Mesenchymal stem cell (in vitro differentiated cells and primary cell): ENCODE measurements at regions not wholly inside any gene's neighbourhood (a gene's known extent, or its start where the extent isn't known, plus 50 kb on each side); places are given as distances from the start of the nearest gene placed in this dataset.
A peak's percentile ranks its signal among the peaks of the same experiment; 100 is the strongest.

Experiments
- DNase-seq: peaks from one replicate; pipeline ENCODE4 v3.0.0-alpha.2; 2013
- H2AFZ ChIP-seq: one replicate; pipeline ENCODE4 v1.6.1; 2013; ENCODE audit warnings: low read depth, mild to moderate bottlenecking, control low read depth, inconsistent platforms, low read length, moderate library complexity
- H2AK5ac ChIP-seq: 2 replicates; pipeline ENCODE4 v1.6.1; 2013; ENCODE audit warnings: low read length, moderate library complexity, mild to moderate bottlenecking, inconsistent platforms; ENCODE audit not compliant: severe bottlenecking
- H2BK120ac ChIP-seq: one replicate; pipeline ENCODE4 v1.6.1; 2013; ENCODE audit warnings: low read depth, mild to moderate bottlenecking, inconsistent platforms, low read length, moderate library complexity
- H2BK12ac ChIP-seq, 2 experiments: one replicate each; pipeline ENCODE4 v1.6.1; 2013; ENCODE audit warnings: inconsistent platforms in 2 of 2, low read length in 2 of 2, mild to moderate bottlenecking in 2 of 2, moderate library complexity in 2 of 2, control low read depth in 1 of 2
- H2BK15ac ChIP-seq: one replicate; pipeline ENCODE4 v1.6.1; 2013; ENCODE audit warnings: mild to moderate bottlenecking, low read depth, inconsistent platforms; ENCODE audit not compliant: poor library complexity, severe bottlenecking
- H2BK5ac ChIP-seq: 2 replicates; pipeline ENCODE4 v1.6.1; 2013; ENCODE audit warnings: low read depth, mild to moderate bottlenecking, low read length, control low read depth, inconsistent platforms; ENCODE audit not compliant: poor library complexity, severe bottlenecking
- H3K14ac ChIP-seq, 2 experiments: one replicate each; pipeline ENCODE4 v1.6.1; 2013; ENCODE audit warnings: inconsistent platforms in 2 of 2, low read length in 2 of 2, control low read depth in 1 of 2, mild to moderate bottlenecking in 1 of 2, moderate library complexity in 1 of 2
- H3K18ac ChIP-seq, 2 experiments: one replicate each; pipeline ENCODE4 v1.6.1; 2013; ENCODE audit warnings: inconsistent platforms in 2 of 2, low read length in 2 of 2, control low read depth in 1 of 2, low read depth in 1 of 2, mild to moderate bottlenecking in 1 of 2
- H3K23ac ChIP-seq, 2 experiments: one replicate each; pipeline ENCODE4 v1.6.1; 2013; ENCODE audit warnings: inconsistent platforms in 2 of 2, low read length in 2 of 2, mild to moderate bottlenecking in 2 of 2, moderate library complexity in 2 of 2, control low read depth in 1 of 2
- H3K27ac ChIP-seq: 2 replicates; pipeline ENCODE4 v1.5.1; 2013; ENCODE audit warnings: mild to moderate bottlenecking, moderate library complexity, low read length, control low read depth, inconsistent platforms; ENCODE audit not compliant: poor library complexity, severe bottlenecking
- H3K27me3 ChIP-seq, 2 experiments: 2 replicates each; pipeline versions ENCODE4 v1.6.1 to v1.7.0; 2013; ENCODE audit warnings: low read length in 2 of 2, mild to moderate bottlenecking in 2 of 2, moderate library complexity in 2 of 2, control low read depth in 1 of 2, inconsistent platforms in 1 of 2; ENCODE audit not compliant: control insufficient read depth in 1 of 2, insufficient read depth in 1 of 2
- H3K36me3 ChIP-seq, 2 experiments: 2 replicates each; pipeline versions ENCODE4 v1.6.1 to v1.7.0; 2013; ENCODE audit warnings: low read length in 2 of 2, control low read depth in 1 of 2, inconsistent platforms in 1 of 2, low read depth in 1 of 2, mild to moderate bottlenecking in 1 of 2; ENCODE audit not compliant: insufficient read depth in 2 of 2, control insufficient read depth in 1 of 2
- H3K4ac ChIP-seq, 2 experiments: one replicate each; pipeline ENCODE4 v1.6.1; 2013; ENCODE audit warnings: inconsistent platforms in 2 of 2, low read length in 2 of 2, mild to moderate bottlenecking in 2 of 2, moderate library complexity in 2 of 2, control low read depth in 1 of 2, low read depth in 1 of 2
- H3K4me1 ChIP-seq: 2 replicates; pipeline ENCODE4 v1.6.1; 2013; ENCODE audit warnings: low read depth, low read length, control low read depth; ENCODE audit not compliant: control insufficient read depth, insufficient read depth
- H3K4me2 ChIP-seq: 2 replicates; pipeline ENCODE4 v1.6.1; 2013; ENCODE audit warnings: low read length, mild to moderate bottlenecking, inconsistent platforms; ENCODE audit not compliant: poor library complexity, severe bottlenecking
- H3K4me3 ChIP-seq, 2 experiments: 2 replicates each; pipeline versions ENCODE4 v1.5.1 to v1.7.0; 2013; ENCODE audit warnings: low read length in 2 of 2, mild to moderate bottlenecking in 2 of 2, control low read depth in 1 of 2, low read depth in 1 of 2; ENCODE audit not compliant: insufficient read depth in 1 of 2
- H3K79me1 ChIP-seq: replicated peaks from 2 replicates; pipeline ENCODE4 v1.6.1; 2013; ENCODE audit warnings: mild to moderate bottlenecking, control low read depth, low read length, inconsistent platforms; ENCODE audit not compliant: poor library complexity, severe bottlenecking
- H3K9ac ChIP-seq: 2 replicates; pipeline ENCODE4 v1.7.0; 2013; ENCODE audit warnings: mild to moderate bottlenecking, low read length, moderate library complexity
- H3K9me3 ChIP-seq: 2 replicates; pipeline ENCODE4 v1.7.0; 2013; ENCODE audit warnings: mild to moderate bottlenecking, low read length; ENCODE audit not compliant: control insufficient read depth
- H4K8ac ChIP-seq: one replicate; pipeline ENCODE4 v1.6.1; 2013; ENCODE audit warnings: inconsistent platforms, mild to moderate bottlenecking, low read length, moderate library complexity
- H4K91ac ChIP-seq: one replicate; pipeline ENCODE4 v1.6.1; 2013; ENCODE audit warnings: mild to moderate bottlenecking, low read length, inconsistent platforms
- WGBS: methylation state at CpG from one replicate; pipeline ENCODE4 v1.1.7; 2013; ENCODE audit warnings: mixed read lengths; 5-methylcytosine and 5-hydroxymethylcytosine counted together

GRCh38 chr18:76589316-76589715 lies 94.3 kb upstream of the ZNF516 start:
- no peak overlapping the region for H4K8ac ChIP-seq
- no peak overlapping the region for H2AFZ ChIP-seq
- WGBS, result no CpG with 5 or more reads among the region's 1 CpG
- no peaks in the 10 kb centered on the region for H3K79me1 ChIP-seq
- H3K18ac ChIP-seq, result no peak overlapping the region
- H3K27me3 ChIP-seq, result peaks cover 27 to 31% of the 10 kb centered on the region in 2 experiments
- no peak overlapping the region for H4K91ac ChIP-seq
- H2BK120ac ChIP-seq, result no peak overlapping the region
- DNase-seq, result no peak
- no peak overlapping the region for H2BK15ac ChIP-seq
- no peak overlapping the region for H2BK5ac ChIP-seq
- H3K27ac ChIP-seq, result no peak overlapping the region
- no peaks in the 10 kb centered on the region for H3K9me3 ChIP-seq
- H3K23ac ChIP-seq, result no peak overlapping the region
- peak overlapping the region in 1 of 2 experiments; percentile 77 for H3K4me3 ChIP-seq
- no peak overlapping the region for H3K4ac ChIP-seq
- no peaks in the 10 kb centered on the region for H3K36me3 ChIP-seq
- H2AK5ac ChIP-seq, result no peak overlapping the region
- no peak overlapping the region for H3K4me2 ChIP-seq
- no peak overlapping the region for H3K14ac ChIP-seq
- H3K4me1 ChIP-seq, result peaks cover 1% of the 10 kb centered on the region
- H3K9ac ChIP-seq, result peak overlapping the region; percentile 83
- no peak overlapping the region for H2BK12ac ChIP-seq

GRCh38 chr18:76588601-76589226 lies 93.7 kb upstream of the ZNF516 start:
- 56% methylated on average over 21 of the region's 21 CpGs for WGBS
- DNase-seq, result no peak
- H3K4me1 ChIP-seq, result peaks cover 1% of the 10 kb centered on the region

GRCh38 chr18:76587879-76588271 lies 92.8 kb upstream of the ZNF516 start:
- Histone ChIP-seq H3K9me3 (no peaks in the 10 kb centered on the region), H3K14ac (no peak overlapping the region), H2BK15ac (no peak overlapping the region), H3K27ac (no peak overlapping the region), H3K4me3 (no peak overlapping the region), H3K79me1 (no peaks in the 10 kb centered on the region), H4K8ac (no peak overlapping the region), H2BK120ac (no peak overlapping the region), H3K18ac (no peak overlapping the region), H3K23ac (no peak overlapping the region), H3K4me2 (no peak overlapping the region), H2BK5ac (no peak overlapping the region), H3K9ac (no peak overlapping the region), H2AFZ (no peak overlapping the region), H2BK12ac (no peak overlapping the region), H2AK5ac (no peak overlapping the region), H3K27me3 (peaks cover 37 to 44% of the 10 kb centered on the region in 2 experiments), H4K91ac (no peak overlapping the region), H3K36me3 (no peaks in the 10 kb centered on the region), H3K4me1 (peaks cover 1% of the 10 kb centered on the region), H3K4ac (no peak overlapping the region)
- 76% methylated on average over 2 of the region's 2 CpGs for WGBS
- no peak for DNase-seq

More at GRCh38 chr18:76588601-76589226, 93.7 kb upstream of the ZNF516 start:
- no peak overlapping the region for H3K18ac ChIP-seq
- H3K4me3 ChIP-seq, result peak overlapping the region in 1 of 2 experiments; percentile 77
- H3K23ac ChIP-seq, result no peak overlapping the region
- H3K27me3 ChIP-seq, result peaks cover 33 to 37% of the 10 kb centered on the region in 2 experiments
- H4K91ac ChIP-seq, result no peak overlapping the region
- H3K9ac ChIP-seq, result peak overlapping the region; percentile 83
- H2BK15ac ChIP-seq, result no peak overlapping the region
- H3K79me1 ChIP-seq, result no peaks in the 10 kb centered on the region
- no peaks in the 10 kb centered on the region for H3K9me3 ChIP-seq
- H2BK12ac ChIP-seq, result no peak overlapping the region
- no peak overlapping the region for H2BK120ac ChIP-seq
- no peak overlapping the region for H2BK5ac ChIP-seq
- no peak overlapping the region for H3K14ac ChIP-seq
- no peak overlapping the region for H2AK5ac ChIP-seq
- no peak overlapping the region for H2AFZ ChIP-seq
- no peak overlapping the region for H4K8ac ChIP-seq
- no peak overlapping the region for H3K4ac ChIP-seq
- no peak overlapping the region for H3K4me2 ChIP-seq
- no peak overlapping the region for H3K27ac ChIP-seq
- H3K36me3 ChIP-seq, result no peaks in the 10 kb centered on the region

GRCh38 chr18:76587147-76587878 lies 92.3 kb upstream of the ZNF516 start:
- H3K4me1 ChIP-seq, result peaks cover 1% of the 10 kb centered on the region
- H3K9me3 ChIP-seq, result no peaks in the 10 kb centered on the region
- no peak overlapping the region for H3K4ac ChIP-seq
- H3K27ac ChIP-seq, result no peak overlapping the region
- no peak overlapping the region for H3K4me3 ChIP-seq
- H2AK5ac ChIP-seq, result no peak overlapping the region
- no peak for DNase-seq
- H2BK12ac ChIP-seq, result no peak overlapping the region
- H3K14ac ChIP-seq, result peak overlapping the region in 1 of 2 experiments; percentile 0
- H3K23ac ChIP-seq, result no peak overlapping the region
- peaks cover 35 to 44% of the 10 kb centered on the region in 2 experiments for H3K27me3 ChIP-seq
- H2AFZ ChIP-seq, result no peak overlapping the region
- no peaks in the 10 kb centered on the region for H3K79me1 ChIP-seq
- H2BK5ac ChIP-seq, result no peak overlapping the region
- H2BK15ac ChIP-seq, result no peak overlapping the region
- H3K9ac ChIP-seq, result no peak overlapping the region
- H2BK120ac ChIP-seq, result no peak overlapping the region
- 97% methylated on average over 29 of the region's 30 CpGs for WGBS
- no peak overlapping the region for H3K18ac ChIP-seq
- no peak overlapping the region for H4K8ac ChIP-seq
- no peaks in the 10 kb centered on the region for H3K36me3 ChIP-seq
- H4K91ac ChIP-seq, result no peak overlapping the region
- H3K4me2 ChIP-seq, result no peak overlapping the region
